ENCODE measurements at regions not wholly inside any gene's neighbourhood (a gene's known extent, or its start where the extent isn't known, plus 50 kb on each side); places are given as distances from the start of the nearest gene placed in this dataset.
"Not testable (repeated sequence)": the region's sequence is repeated elsewhere in the genome, so short reads cannot be mapped to it uniquely, and the experiment has no call there.

- no peak overlapping the region for H3K27ac Mint-ChIP-seq (ENCODE audit: unreplicated experiment)
- peaks cover 4% of the 10 kb centered on the region for H3K36me3 Mint-ChIP-seq (ENCODE audit: unreplicated experiment)
- H3K4me3 Mint-ChIP-seq (ENCODE audit: unreplicated experiment), result no peak overlapping the region
- DNase-seq (ENCODE audit: extremely low spot score, unreplicated experiment), result no peak
- H3K4me1 Mint-ChIP-seq (ENCODE audit: unreplicated experiment), result peaks cover 26% of the 10 kb centered on the region
- no peaks in the 10 kb centered on the region for H3K27me3 Mint-ChIP-seq (ENCODE audit: unreplicated experiment)
- H3K9me3 Mint-ChIP-seq (ENCODE audit: unreplicated experiment), result peaks cover 5% of the 10 kb centered on the region
- TF ChIP-seq CTCF (IDR thresholded peaks at IDR 0.05), result no peak
Measured at GRCh38 chr7:39758234-39758970, 135.0 kb downstream of the RALA start.

DNA sequence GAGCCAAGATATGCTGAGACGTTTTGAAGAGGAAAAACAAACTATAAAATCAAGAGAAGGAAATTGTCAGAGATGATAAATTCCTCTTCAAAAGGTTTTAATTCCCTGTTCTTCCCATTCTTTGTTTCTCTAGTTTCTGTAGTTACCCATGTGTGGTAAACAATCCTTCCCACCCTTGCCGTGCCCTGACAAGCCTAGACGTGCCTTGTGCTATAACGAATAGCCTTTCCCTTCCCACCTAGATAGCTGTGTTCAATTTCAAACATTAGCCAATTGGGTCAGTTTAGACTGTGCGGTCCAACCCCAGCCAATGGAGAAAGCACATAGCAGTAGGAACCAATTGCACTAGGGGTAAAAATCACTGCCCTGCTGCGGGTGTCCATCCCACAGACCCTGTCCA is 138.1 kb downstream of the RALA start:
- peaks cover 5% of the 10 kb centered on the region for H3K9me3 Mint-ChIP-seq (ENCODE audit: unreplicated experiment)
- no peak overlapping the region for H3K27ac Mint-ChIP-seq (ENCODE audit: unreplicated experiment)

DNA sequence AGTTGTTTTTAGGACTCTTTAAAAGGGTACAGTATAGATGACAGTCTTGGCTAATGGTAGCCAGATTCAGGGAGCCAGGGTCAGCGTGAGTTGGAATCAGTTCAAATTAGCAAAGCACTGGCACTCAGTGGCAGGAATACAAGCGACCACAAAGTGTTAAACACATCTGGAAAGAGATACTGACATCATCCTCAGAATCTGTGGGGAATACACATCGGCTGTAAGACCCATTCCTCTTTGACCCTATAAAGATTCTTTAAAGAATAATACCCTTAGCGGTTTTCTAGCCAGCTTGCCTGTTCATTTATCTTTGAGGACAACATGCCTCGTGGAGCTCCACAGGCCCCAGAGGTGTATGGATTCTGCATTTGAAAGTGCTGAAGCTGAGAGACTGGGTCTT is 139.1 kb downstream of the RALA start:
- not testable (repeated sequence) for H3K27ac Mint-ChIP-seq (ENCODE audit: unreplicated experiment); H3K4me1 Mint-ChIP-seq (ENCODE audit: unreplicated experiment)

More for the DNA sequence above, 138.1 kb downstream of the RALA start:
- H3K4me1 Mint-ChIP-seq (ENCODE audit: unreplicated experiment), result peaks cover 10% of the 10 kb centered on the region
- peaks cover 16% of the 10 kb centered on the region for H3K36me3 Mint-ChIP-seq (ENCODE audit: unreplicated experiment)
- TF ChIP-seq CTCF (IDR thresholded peaks at IDR 0.05), result no peak
- no peak overlapping the region for H3K4me3 Mint-ChIP-seq (ENCODE audit: unreplicated experiment)
- no peaks in the 10 kb centered on the region for H3K27me3 Mint-ChIP-seq (ENCODE audit: unreplicated experiment)
- DNase-seq (ENCODE audit: extremely low spot score, unreplicated experiment), result no peak

DNA sequence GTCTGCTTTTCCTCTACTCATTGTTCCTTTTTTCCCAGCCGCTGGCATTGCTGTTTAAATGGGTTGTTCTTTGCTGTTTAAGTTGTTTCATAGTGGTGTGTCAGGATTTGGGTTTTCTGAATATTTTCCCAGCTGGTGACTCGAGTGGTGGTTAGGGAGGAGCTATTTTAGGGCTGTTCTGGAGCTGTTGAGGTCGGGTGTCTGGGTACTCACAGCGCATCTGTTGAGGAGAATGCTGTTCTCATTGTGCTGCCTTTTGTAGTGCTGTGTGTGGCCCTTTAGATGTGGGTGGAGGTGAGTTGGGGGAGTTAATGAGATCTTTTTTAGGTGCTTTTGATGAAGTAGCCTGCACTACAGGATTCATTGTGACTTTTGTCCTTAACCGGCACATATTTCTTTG is 139.5 kb downstream of the RALA start:
- not testable (repeated sequence) for H3K4me1 Mint-ChIP-seq (ENCODE audit: unreplicated experiment); DNase-seq (ENCODE audit: extremely low spot score, unreplicated experiment); H3K27ac Mint-ChIP-seq (ENCODE audit: unreplicated experiment); H3K9me3 Mint-ChIP-seq (ENCODE audit: unreplicated experiment); H3K4me3 Mint-ChIP-seq (ENCODE audit: unreplicated experiment); H3K27me3 Mint-ChIP-seq (ENCODE audit: unreplicated experiment)
- H3K36me3 Mint-ChIP-seq (ENCODE audit: unreplicated experiment), result peaks cover 13% of the 10 kb centered on the region

More for the DNA sequence above, 139.1 kb downstream of the RALA start:
- H3K4me3 Mint-ChIP-seq (ENCODE audit: unreplicated experiment); DNase-seq (ENCODE audit: extremely low spot score, unreplicated experiment); H3K9me3 Mint-ChIP-seq (ENCODE audit: unreplicated experiment); H3K27me3 Mint-ChIP-seq (ENCODE audit: unreplicated experiment): not testable (repeated sequence)
- H3K36me3 Mint-ChIP-seq (ENCODE audit: unreplicated experiment), result peaks cover 16% of the 10 kb centered on the region

DNA sequence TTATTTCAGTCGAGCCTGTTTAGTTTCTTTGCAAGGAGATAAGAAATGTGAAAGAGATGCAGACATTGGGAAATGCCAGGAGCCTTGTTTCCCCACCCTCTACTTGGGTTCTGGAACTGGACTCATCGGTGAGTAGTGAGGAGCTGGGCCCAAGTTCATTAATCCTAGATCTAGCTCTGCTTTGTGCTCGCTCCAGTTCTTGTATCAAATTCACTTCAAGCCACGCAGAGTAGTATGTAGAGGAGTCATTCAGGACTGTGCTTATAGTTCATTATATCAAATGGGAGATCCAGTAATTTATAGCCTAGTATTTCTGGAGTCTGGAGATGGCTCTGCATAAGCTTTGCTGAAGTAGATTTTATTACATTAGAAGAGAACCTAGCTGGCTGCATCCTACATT is 142.5 kb downstream of the RALA start:
- not testable (repeated sequence) for H3K27ac Mint-ChIP-seq (ENCODE audit: unreplicated experiment); H3K27me3 Mint-ChIP-seq (ENCODE audit: unreplicated experiment); DNase-seq (ENCODE audit: extremely low spot score, unreplicated experiment); H3K9me3 Mint-ChIP-seq (ENCODE audit: unreplicated experiment); H3K4me3 Mint-ChIP-seq (ENCODE audit: unreplicated experiment)
- peaks cover 14% of the 10 kb centered on the region for H3K36me3 Mint-ChIP-seq (ENCODE audit: unreplicated experiment)
- H3K4me1 Mint-ChIP-seq (ENCODE audit: unreplicated experiment), result peaks cover 11% of the 10 kb centered on the region

- not testable (repeated sequence) for H3K4me3 Mint-ChIP-seq (ENCODE audit: unreplicated experiment); H3K27me3 Mint-ChIP-seq (ENCODE audit: unreplicated experiment); DNase-seq (ENCODE audit: extremely low spot score, unreplicated experiment); H3K4me1 Mint-ChIP-seq (ENCODE audit: unreplicated experiment); H3K27ac Mint-ChIP-seq (ENCODE audit: unreplicated experiment); H3K9me3 Mint-ChIP-seq (ENCODE audit: unreplicated experiment)
- peaks cover 20% of the 10 kb centered on the region for H3K36me3 Mint-ChIP-seq (ENCODE audit: unreplicated experiment)
Measured at GRCh38 chr7:39768439-39768838, 145.1 kb downstream of the RALA start.

DNA sequence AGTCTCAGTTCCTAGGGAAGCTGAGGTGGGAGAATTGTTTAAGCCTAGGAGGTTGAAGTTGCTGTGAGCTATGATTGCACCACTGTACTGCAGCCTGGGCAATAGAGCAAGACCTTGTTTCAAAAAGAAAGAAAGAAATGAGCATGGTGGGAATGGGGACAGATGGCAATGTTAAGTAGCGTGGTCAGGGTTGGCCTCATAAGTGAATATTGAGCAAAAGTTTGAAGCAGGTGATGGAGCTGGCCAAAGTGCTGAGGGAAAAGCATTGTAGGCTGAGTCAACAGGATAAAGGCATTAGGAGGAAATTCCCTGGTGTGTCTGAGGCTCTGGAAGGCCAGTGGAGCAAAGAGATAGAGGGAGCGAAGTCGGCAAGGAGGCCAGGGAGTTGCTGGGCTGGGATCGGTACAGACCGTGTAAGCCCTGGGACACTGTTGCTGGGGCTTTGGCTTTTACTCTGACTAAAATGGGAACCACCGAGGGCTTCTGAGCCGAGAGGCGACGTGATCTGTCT is 151.0 kb downstream of the RALA start:
- H3K4me1 Mint-ChIP-seq (ENCODE audit: unreplicated experiment); H3K9me3 Mint-ChIP-seq (ENCODE audit: unreplicated experiment); H3K4me3 Mint-ChIP-seq (ENCODE audit: unreplicated experiment); DNase-seq (ENCODE audit: extremely low spot score, unreplicated experiment); H3K27ac Mint-ChIP-seq (ENCODE audit: unreplicated experiment); H3K27me3 Mint-ChIP-seq (ENCODE audit: unreplicated experiment): not testable (repeated sequence)
- H3K36me3 Mint-ChIP-seq (ENCODE audit: unreplicated experiment), result peaks cover 12% of the 10 kb centered on the region

- not testable (repeated sequence) for H3K4me3 Mint-ChIP-seq (ENCODE audit: unreplicated experiment); DNase-seq (ENCODE audit: extremely low spot score, unreplicated experiment); H3K4me1 Mint-ChIP-seq (ENCODE audit: unreplicated experiment); H3K9me3 Mint-ChIP-seq (ENCODE audit: unreplicated experiment); H3K27ac Mint-ChIP-seq (ENCODE audit: unreplicated experiment); H3K27me3 Mint-ChIP-seq (ENCODE audit: unreplicated experiment)
- H3K36me3 Mint-ChIP-seq (ENCODE audit: unreplicated experiment), result peaks cover 16% of the 10 kb centered on the region
Measured at GRCh38 chr7:39781557-39781956, 158.2 kb downstream of the RALA start.

- not testable (repeated sequence) for H3K27ac Mint-ChIP-seq (ENCODE audit: unreplicated experiment); H3K4me1 Mint-ChIP-seq (ENCODE audit: unreplicated experiment); H3K9me3 Mint-ChIP-seq (ENCODE audit: unreplicated experiment); H3K4me3 Mint-ChIP-seq (ENCODE audit: unreplicated experiment); DNase-seq (ENCODE audit: extremely low spot score, unreplicated experiment); H3K27me3 Mint-ChIP-seq (ENCODE audit: unreplicated experiment)
- H3K36me3 Mint-ChIP-seq (ENCODE audit: unreplicated experiment), result peaks cover 16% of the 10 kb centered on the region
Measured at GRCh38 chr7:39786440-39786839, 163.1 kb downstream of the RALA start.

- H3K27ac Mint-ChIP-seq (ENCODE audit: unreplicated experiment); H3K27me3 Mint-ChIP-seq (ENCODE audit: unreplicated experiment); H3K4me1 Mint-ChIP-seq (ENCODE audit: unreplicated experiment); H3K9me3 Mint-ChIP-seq (ENCODE audit: unreplicated experiment); DNase-seq (ENCODE audit: extremely low spot score, unreplicated experiment); H3K36me3 Mint-ChIP-seq (ENCODE audit: unreplicated experiment); H3K4me3 Mint-ChIP-seq (ENCODE audit: unreplicated experiment): not testable (repeated sequence)
Measured at GRCh38 chr7:39791035-39791434, 159.0 kb upstream of the CDK13 start.
